ENCODE measurements at regions not wholly inside any gene's neighbourhood (a gene's known extent, or its start where the extent isn't known, plus 50 kb on each side); places are given as distances from the start of the nearest gene placed in this dataset.
"Not testable (repeated sequence)": the region's sequence is repeated elsewhere in the genome, so short reads cannot be mapped to it uniquely, and the experiment has no call there.

DNA sequence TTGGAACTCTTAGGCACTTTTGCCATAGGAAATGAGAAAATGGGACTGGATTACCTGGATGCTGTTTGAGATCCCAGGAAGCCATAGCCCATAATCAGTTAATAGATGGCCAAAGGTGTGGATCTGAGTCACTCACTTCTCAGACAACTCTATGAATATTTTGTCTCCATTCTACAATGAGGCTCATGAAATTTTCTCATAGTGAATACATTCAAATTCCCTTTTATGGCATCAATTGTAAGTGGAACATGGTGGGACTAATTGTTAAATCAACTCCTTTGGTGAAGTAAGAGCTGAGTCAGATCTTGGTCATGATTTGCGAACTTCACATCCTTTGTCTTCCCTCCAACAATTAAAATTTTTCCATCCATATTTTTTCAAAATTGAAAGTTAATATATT lies 222.1 kb downstream of the ARL4A start:
- Mint-ChIP-seq H3K4me1 (ENCODE audit: low read depth) (no peaks in the 10 kb centered on the region), H3K36me3 (ENCODE audit: low read depth) (no peaks in the 10 kb centered on the region), H3K27ac (no peak overlapping the region), H3K4me3 (no peak overlapping the region), H3K27me3 (ENCODE audit: insufficient read depth) (peaks cover 2% of the 10 kb centered on the region), H3K9me3 (no peaks in the 10 kb centered on the region)
- no peak for DNase-seq (ENCODE audit: low spot score)
- intact Hi-C loops (cut with micrococcal nuclease), result no loop called here

DNA sequence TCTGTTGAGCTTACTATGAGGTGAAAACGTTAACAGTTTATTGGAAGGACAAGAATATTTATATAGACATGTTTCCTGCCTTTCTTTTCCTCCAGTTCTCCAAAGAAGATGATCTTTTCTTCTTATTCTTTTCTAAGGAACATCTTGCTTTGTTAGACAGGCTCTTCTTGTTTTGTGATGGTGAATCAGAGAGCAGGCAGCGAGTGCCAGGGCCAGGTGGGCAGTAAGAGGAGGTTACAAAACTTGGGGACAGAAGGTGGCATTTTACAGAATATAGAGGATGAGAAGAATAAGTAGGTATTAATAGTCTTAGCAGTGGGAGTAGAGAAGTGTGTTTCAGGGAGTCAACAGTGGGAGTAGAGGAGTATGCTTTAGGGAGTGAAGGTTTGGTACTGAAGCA lies 223.6 kb downstream of the ARL4A start:
- Mint-ChIP-seq H3K9me3 (no peaks in the 10 kb centered on the region), H3K27ac (no peak overlapping the region), H3K4me3 (no peak overlapping the region), H3K4me1 (ENCODE audit: low read depth) (no peaks in the 10 kb centered on the region), H3K27me3 (ENCODE audit: insufficient read depth) (peaks cover 2% of the 10 kb centered on the region), H3K36me3 (ENCODE audit: low read depth) (no peaks in the 10 kb centered on the region)
- intact Hi-C loops (cut with micrococcal nuclease), result no loop called here
- no peak for DNase-seq (ENCODE audit: low spot score)

DNA sequence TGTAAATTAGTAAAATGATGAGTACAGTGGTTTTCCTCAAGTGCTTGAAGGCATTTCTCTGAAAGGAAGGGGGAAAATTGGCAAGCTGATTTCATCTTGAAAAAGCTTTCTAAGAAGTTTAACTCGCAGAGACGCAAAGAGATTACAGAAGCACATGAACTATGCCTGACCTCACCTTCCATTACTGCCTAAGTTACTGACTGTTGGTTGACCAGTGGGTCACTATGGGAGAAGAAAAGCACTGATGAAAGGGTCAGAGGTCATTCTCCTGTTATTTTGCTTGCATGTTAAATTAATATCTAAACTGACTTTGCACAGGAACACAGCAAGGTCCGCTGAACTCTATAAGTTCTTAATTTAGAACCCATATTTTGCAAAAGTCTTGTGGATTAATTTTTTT lies 225.6 kb downstream of the ARL4A start:
- no peaks in the 10 kb centered on the region for H3K4me1 Mint-ChIP-seq (ENCODE audit: low read depth)
- no peaks in the 10 kb centered on the region for H3K36me3 Mint-ChIP-seq (ENCODE audit: low read depth)
- intact Hi-C loops (cut with micrococcal nuclease), result no loop called here
- no peak overlapping the region for H3K27ac Mint-ChIP-seq
- H3K27me3 Mint-ChIP-seq (ENCODE audit: insufficient read depth), result peaks cover 2% of the 10 kb centered on the region
- no peak overlapping the region for H3K4me3 Mint-ChIP-seq
- DNase-seq (ENCODE audit: low spot score), result no peak
- no peaks in the 10 kb centered on the region for H3K9me3 Mint-ChIP-seq

DNA sequence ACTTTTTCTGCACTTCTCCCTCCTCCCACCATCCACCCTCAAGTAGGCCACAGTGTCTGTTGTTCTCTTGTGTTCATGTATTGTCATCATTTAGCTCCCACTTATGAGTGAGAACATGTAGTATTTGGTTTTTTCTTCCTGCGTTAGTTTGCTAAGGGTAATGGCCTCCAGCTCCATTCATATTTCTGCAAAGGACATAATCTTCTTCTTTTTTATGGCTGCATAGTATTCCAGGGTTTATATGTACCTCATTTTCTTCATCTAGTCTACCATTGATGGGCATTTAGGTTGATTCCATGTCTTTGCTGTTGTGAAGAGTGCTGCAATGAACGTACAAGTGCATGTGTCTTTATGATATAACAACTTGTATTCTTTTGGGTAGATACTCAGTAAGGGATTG lies 230.4 kb downstream of the ARL4A start:
- H3K9me3 Mint-ChIP-seq, result no peaks in the 10 kb centered on the region
- intact Hi-C loops (cut with micrococcal nuclease), result no loop called here
- no peak for DNase-seq (ENCODE audit: low spot score)
- H3K36me3 Mint-ChIP-seq (ENCODE audit: low read depth), result no peaks in the 10 kb centered on the region
- H3K27ac Mint-ChIP-seq, result no peak overlapping the region
- no peaks in the 10 kb centered on the region for H3K4me1 Mint-ChIP-seq (ENCODE audit: low read depth)
- no peak overlapping the region for H3K4me3 Mint-ChIP-seq
- no peaks in the 10 kb centered on the region for H3K27me3 Mint-ChIP-seq (ENCODE audit: insufficient read depth)

DNA sequence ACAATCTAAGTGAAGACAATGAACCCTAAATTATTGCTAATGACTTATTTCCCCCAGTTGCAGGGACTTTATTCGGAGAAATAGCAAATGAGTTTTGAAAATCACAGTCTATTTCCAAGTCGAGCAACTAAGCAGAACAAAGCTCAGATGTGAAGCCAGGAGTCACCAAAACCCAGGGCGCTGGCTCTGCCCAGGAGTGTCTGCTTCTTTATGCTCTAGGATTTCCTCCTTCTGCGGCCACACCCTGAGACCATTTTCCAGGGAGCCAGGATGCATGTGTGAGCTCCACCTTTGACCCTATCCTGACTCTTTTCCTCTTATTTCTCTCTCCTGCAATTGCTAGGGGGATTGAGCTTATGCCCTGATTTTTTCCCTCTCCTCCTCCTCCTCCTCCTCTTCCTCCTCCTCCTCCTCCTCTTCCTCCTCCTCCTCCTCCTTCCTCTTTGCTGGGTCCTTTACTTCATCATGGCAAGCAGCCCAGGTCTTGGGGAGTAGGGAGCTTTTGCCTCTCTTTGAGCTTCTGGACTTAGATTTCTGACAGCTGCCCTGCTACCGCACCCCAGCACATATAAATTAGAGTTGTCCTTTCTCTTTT lies 234.4 kb downstream of the ARL4A start:
- no peak overlapping the region for H3K27ac Mint-ChIP-seq
- no peak overlapping the region for H3K4me3 Mint-ChIP-seq
- DNase-seq (ENCODE audit: low spot score), result no peak
- no peaks in the 10 kb centered on the region for H3K36me3 Mint-ChIP-seq (ENCODE audit: low read depth)
- H3K27me3 Mint-ChIP-seq (ENCODE audit: insufficient read depth), result no peaks in the 10 kb centered on the region
- H3K9me3 Mint-ChIP-seq, result no peaks in the 10 kb centered on the region
- intact Hi-C loops (cut with micrococcal nuclease), result no loop called here
- H3K4me1 Mint-ChIP-seq (ENCODE audit: low read depth), result no peaks in the 10 kb centered on the region

DNA sequence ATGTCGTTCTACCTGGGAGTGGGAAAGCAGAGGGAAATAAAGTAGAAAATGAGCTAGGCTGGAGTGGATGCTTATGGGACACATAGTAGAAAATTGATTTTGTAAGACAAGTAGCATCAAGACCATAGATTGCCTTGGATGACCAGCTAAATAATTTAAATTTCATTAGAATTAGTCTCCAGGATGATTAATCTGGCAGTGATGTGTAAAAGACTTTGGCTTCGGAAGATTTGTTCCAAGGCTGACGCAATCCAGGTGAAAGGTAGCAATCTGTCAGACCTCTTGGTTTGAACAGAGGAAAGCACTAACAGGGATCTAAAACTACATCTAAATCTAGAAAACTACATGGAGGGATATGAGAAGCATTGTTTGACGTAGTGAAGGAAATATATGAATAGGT lies 236.5 kb downstream of the ARL4A start:
- Mint-ChIP-seq H3K4me1 (ENCODE audit: low read depth) (no peaks in the 10 kb centered on the region), H3K36me3 (ENCODE audit: low read depth) (no peaks in the 10 kb centered on the region), H3K4me3 (no peak overlapping the region), H3K27me3 (ENCODE audit: insufficient read depth) (peaks cover 2% of the 10 kb centered on the region), H3K27ac (no peak overlapping the region), H3K9me3 (no peaks in the 10 kb centered on the region)
- DNase-seq (ENCODE audit: low spot score), result no peak
- intact Hi-C loops (cut with micrococcal nuclease), result no loop called here

DNA sequence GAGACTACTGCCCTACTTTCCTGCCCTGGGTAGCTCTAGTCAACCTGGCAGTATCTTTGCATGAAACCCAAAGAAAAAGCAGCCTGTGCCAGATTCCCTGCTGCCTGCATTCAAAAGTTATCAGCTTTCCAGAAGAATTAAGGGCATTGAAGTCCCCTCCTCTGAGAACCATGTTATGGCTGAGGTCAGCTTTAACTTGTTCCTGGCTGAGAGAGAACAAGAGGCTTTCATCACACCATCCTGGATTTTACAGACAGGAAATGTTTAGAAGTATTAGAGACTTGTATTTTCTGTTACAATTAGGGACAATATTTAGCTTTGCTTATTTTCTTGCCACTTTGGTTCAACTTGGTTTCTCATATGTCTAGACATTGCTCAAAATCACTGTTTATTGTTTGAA lies 238.8 kb downstream of the ARL4A start:
- H3K9me3 Mint-ChIP-seq, result no peaks in the 10 kb centered on the region

DNA sequence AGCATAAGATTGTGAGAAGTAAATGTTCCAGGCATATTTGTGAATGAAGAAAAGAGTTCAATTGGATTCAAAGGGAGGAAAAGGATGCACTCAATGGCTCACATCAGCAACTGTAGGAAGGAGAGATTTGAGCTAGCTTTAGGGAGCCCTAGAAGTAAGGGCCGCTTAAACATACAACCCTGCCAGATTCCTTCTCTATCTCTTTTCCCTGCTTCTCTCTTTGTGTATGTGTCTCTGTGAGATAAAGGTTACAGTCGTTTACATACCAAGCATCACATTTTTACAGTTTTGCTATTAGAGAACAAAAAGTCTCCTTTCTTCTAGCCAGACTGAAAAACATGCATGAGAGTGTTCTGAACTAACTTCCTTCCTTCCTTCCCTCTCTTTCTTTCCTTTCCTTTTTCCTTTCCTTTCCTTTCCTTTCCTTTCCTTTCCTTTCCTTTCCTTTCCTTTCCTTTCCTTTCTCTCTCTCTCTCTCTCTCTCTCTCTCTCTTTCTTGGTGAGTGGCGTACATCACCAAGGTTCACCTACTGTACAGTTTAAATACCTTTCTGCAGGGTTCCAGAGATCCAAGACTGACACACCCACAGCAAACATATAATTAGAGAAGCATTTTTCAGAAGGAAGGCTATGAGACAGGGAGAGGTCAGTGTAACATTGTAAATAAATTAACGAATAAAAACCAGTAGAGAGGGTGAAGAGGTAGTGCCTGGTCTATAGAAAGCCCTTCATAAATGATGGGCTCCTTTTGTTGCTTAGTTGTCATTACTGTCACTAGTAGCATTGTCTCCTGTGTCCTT lies 240.4 kb downstream of the ARL4A start:
- DNase-seq (ENCODE audit: low spot score), result no peak
- Mint-ChIP-seq H3K9me3 (no peaks in the 10 kb centered on the region), H3K4me1 (ENCODE audit: low read depth) (no peaks in the 10 kb centered on the region), H3K4me3 (no peak overlapping the region), H3K27ac (no peak overlapping the region), H3K36me3 (ENCODE audit: low read depth) (no peaks in the 10 kb centered on the region), H3K27me3 (ENCODE audit: insufficient read depth) (peaks cover 2% of the 10 kb centered on the region)
- intact Hi-C loops (cut with micrococcal nuclease), result no loop called here

More for the DNA sequence above, 238.8 kb downstream of the ARL4A start:
- Mint-ChIP-seq H3K36me3 (ENCODE audit: low read depth) (no peaks in the 10 kb centered on the region), H3K27me3 (ENCODE audit: insufficient read depth) (peaks cover 2% of the 10 kb centered on the region), H3K4me3 (no peak overlapping the region), H3K27ac (no peak overlapping the region), H3K4me1 (ENCODE audit: low read depth) (no peaks in the 10 kb centered on the region)
- intact Hi-C loops (cut with micrococcal nuclease), result no loop called here
- no peak for DNase-seq (ENCODE audit: low spot score)

DNA sequence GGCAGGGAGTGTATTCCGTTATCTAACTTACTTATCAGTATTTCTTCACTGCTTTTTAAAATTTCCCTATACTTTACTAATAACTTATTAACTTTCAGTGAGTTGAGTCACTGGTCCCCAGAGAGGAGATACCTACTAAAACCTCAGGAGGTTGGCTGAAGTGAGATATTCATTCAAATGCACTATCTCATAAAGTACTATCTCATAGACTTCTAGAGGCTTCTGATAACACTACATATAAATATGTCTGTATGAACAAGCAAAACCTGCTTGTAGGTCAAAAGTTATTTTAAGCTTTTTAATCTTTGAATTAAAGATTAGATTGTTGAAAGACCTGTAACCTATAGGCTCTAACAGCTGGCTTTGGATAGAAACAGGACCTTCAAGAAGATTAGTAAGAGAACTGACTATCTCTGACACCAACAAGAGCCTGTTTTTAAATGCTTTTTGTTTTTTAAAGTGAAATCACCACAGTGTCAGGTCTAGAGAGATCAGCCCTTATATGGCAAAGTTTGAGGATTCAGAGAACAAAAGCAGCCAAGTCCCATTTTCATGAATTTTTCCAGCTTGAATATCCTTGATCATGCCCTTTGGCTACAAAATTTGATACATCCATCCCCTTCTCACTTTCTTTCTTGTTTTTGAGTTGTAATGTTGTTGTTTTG lies 242.2 kb downstream of the ARL4A start:
- DNase-seq (ENCODE audit: low spot score), result no peak
- Mint-ChIP-seq H3K9me3 (no peaks in the 10 kb centered on the region), H3K4me1 (ENCODE audit: low read depth) (no peaks in the 10 kb centered on the region), H3K27me3 (ENCODE audit: insufficient read depth) (peaks cover 2% of the 10 kb centered on the region), H3K36me3 (ENCODE audit: low read depth) (no peaks in the 10 kb centered on the region), H3K27ac (no peak overlapping the region), H3K4me3 (no peak overlapping the region)
- intact Hi-C loops (cut with micrococcal nuclease), result no loop called here

DNA sequence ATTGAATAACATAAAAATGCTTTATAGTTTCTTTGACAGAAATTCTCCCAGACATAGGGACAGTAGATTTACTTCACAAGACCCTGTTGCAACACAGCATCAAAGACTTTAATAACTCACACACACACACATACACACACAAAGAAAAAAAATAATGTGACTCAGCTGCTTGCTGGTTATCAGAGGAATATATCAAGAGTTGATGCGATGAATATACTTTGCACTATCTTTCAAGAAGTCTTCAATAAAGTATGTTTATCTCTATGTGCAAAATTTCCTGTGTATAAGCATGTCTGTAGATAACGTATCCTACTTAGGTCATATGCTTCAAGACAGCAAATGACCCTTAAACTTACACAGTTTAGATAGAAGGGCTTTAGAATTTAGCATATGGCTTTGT lies 243.1 kb downstream of the ARL4A start:
- Mint-ChIP-seq H3K27ac (no peak overlapping the region), H3K4me1 (ENCODE audit: low read depth) (no peaks in the 10 kb centered on the region), H3K27me3 (ENCODE audit: insufficient read depth) (peaks cover 2% of the 10 kb centered on the region), H3K9me3 (no peaks in the 10 kb centered on the region), H3K4me3 (no peak overlapping the region), H3K36me3 (ENCODE audit: low read depth) (no peaks in the 10 kb centered on the region)
- intact Hi-C loops (cut with micrococcal nuclease), result no loop called here
- DNase-seq (ENCODE audit: low spot score), result no peak

DNA sequence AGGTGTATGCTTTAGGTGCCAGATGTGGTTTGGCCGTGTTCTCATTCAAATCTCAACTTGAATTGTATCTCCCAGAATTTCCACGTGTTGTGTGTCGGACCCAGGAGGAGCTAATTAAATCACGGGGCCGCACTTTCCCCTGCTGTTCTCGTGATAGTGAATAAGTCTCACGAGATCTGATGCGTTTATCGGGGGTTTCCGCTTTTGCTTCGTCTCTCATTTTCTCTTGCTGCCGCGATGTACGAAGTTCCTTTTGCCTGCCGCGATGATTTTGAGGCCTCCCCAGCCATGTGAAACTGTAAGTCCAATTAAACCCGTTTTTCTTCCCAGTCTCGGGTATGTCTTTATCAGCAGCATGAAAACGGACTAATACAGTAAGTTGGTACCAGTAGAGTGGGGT lies 244.0 kb downstream of the ARL4A start:
- intact Hi-C loops (cut with micrococcal nuclease); H3K4me1 Mint-ChIP-seq (ENCODE audit: low read depth); H3K4me3 Mint-ChIP-seq; H3K27me3 Mint-ChIP-seq (ENCODE audit: insufficient read depth); H3K36me3 Mint-ChIP-seq (ENCODE audit: low read depth); H3K27ac Mint-ChIP-seq; H3K9me3 Mint-ChIP-seq; DNase-seq (ENCODE audit: low spot score): not testable (repeated sequence)

DNA sequence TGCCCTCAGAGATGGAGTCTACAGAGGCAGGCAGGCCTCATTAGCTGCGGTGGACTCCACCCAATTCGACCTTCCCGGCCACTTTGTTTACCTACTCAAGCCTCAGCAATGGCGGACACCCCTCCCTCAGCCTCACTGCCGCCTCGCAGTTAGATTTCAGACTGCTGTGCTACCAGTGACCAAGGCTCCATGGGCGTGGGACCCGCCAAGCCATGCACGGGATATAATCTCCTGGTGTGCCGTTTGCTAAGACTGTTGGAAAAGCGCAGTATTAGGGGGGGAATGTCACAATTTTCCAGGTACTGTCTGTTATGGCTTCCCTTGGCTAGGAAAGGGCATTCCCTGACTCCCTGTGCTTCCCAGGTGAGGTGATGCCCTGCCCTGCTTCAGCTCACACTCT lies 252.3 kb downstream of the ARL4A start:
- Mint-ChIP-seq H3K27ac (no peak overlapping the region), H3K36me3 (ENCODE audit: low read depth) (no peaks in the 10 kb centered on the region), H3K27me3 (ENCODE audit: insufficient read depth) (no peaks in the 10 kb centered on the region), H3K9me3 (no peaks in the 10 kb centered on the region), H3K4me3 (no peak overlapping the region), H3K4me1 (ENCODE audit: low read depth) (no peaks in the 10 kb centered on the region)
- intact Hi-C loops (cut with micrococcal nuclease), result no loop called here
- no peak for DNase-seq (ENCODE audit: low spot score)

DNA sequence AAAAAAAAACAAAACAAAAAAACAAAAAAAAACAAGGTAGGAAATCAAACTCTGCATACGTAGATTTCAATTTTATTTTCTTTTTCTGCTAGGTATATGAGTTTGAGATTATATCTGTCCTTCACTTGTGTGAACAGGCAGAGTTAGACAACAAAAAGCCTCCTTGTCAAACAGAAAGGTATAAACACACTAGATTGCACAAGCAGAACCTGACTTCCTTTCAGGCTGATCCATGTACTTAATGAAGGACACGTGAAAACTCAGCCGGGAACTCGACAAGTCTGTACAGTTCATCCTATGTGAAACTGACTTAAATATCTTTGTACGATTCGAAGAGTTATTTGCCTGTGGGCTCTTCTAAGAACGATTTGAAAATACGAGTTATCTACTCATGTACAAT lies 254.1 kb downstream of the ARL4A start:
- intact Hi-C loops (cut with micrococcal nuclease), result no loop called here
- no peaks in the 10 kb centered on the region for H3K27me3 Mint-ChIP-seq (ENCODE audit: insufficient read depth)
- no peak for DNase-seq (ENCODE audit: low spot score)
- no peaks in the 10 kb centered on the region for H3K9me3 Mint-ChIP-seq
- no peak overlapping the region for H3K27ac Mint-ChIP-seq
- no peaks in the 10 kb centered on the region for H3K4me1 Mint-ChIP-seq (ENCODE audit: low read depth)
- H3K4me3 Mint-ChIP-seq, result no peak overlapping the region
- H3K36me3 Mint-ChIP-seq (ENCODE audit: low read depth), result no peaks in the 10 kb centered on the region
